ENCODE measurements at regions not wholly inside any gene's neighbourhood (a gene's known extent, or its start where the extent isn't known, plus 50 kb on each side); places are given as distances from the start of the nearest gene placed in this dataset.
"Not testable (repeated sequence)": the region's sequence is repeated elsewhere in the genome, so short reads cannot be mapped to it uniquely, and the experiment has no call there.

GRCh38 chr21:28639737-28640136, 352.9 kb downstream of the LTN1 start:
- DNase-seq, result no peak

GRCh38 chr21:28636752-28637691, 355.7 kb downstream of the LTN1 start:
- no peak for DNase-seq

GRCh38 chr21:28635541-28635940, 357.1 kb downstream of the LTN1 start:
- no peak for DNase-seq

- no peak for DNase-seq
Measured at GRCh38 chr21:28633839-28634555, 358.7 kb downstream of the LTN1 start.

DNA sequence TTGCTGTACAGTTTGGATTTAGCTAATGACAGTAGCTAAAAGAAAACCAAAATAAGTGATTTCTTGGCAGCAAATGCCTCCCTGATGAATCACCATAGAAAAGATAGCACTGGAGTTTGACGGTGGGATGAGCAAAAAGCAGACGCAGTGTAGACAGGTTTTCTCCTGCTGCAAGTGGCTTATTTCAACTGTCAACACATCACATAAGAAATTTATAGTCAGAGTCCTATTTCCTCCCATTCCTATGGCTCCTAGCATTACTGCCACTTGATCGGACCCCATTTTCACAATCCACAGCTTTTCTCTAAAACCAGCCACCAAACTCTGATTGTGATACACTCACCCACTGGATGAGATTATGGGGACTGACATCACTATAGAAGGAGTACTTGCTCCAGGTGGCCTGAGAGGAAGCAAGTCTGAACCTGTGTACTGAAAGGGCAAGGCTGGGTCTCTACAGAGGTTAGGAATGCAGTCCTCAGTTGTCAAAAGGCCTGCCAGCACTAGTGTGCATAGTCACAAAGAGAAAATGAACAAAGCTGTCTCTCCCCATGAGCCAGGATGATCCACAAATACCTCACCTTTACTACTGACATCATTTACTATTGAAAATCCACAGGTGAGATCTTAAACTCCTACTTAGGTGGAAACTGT, 359.8 kb downstream of the LTN1 start:
- no peak for DNase-seq

- DNase-seq, result peak; percentile 6
Measured at GRCh38 chr21:28627691-28628090, 365.0 kb downstream of the LTN1 start.

- no peak for DNase-seq
Measured at GRCh38 chr21:28627261-28627660, 365.4 kb downstream of the LTN1 start.

DNA sequence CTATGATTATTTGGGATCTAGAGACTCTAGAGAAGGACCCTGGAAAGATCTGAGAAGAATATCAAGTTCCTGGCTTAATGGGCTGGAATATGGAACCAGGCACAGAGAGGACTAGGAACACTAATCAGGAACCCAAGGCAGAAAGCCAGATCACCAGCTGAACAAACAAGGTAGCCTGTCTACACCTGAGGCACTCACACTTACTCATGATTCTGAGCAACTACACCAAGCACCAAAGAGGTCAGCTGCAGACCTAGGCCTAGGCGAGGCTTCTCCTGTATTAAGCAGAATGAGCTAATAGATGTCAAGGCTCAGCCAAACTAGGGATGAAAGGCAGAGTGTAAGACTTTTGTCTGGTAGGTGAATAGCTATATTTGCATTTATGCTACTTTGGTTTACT, 368.1 kb downstream of the LTN1 start:
- no peak for DNase-seq

DNA sequence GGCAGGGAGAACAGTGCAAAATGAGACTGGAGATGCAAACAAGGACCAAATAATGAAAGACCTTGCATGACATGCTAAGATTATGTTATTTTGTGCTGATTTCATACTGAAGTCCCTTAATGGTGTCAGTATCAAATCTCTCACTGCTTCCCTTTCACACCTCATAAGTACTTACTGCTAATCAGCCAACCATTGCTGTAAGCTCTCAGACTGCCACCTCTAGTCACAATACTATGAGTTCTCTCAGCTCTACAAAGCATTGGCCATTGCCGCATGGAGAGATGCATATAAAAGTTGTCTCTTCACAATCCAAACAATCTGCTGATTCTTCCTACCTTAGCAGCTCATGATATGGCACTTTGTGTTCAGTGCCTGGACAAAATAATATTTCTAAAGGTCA, 375.4 kb downstream of the LTN1 start:
- no peak for DNase-seq

- DNase-seq, result no peak
Measured at GRCh38 chr21:28615276-28615675, 377.4 kb downstream of the LTN1 start.

DNA sequence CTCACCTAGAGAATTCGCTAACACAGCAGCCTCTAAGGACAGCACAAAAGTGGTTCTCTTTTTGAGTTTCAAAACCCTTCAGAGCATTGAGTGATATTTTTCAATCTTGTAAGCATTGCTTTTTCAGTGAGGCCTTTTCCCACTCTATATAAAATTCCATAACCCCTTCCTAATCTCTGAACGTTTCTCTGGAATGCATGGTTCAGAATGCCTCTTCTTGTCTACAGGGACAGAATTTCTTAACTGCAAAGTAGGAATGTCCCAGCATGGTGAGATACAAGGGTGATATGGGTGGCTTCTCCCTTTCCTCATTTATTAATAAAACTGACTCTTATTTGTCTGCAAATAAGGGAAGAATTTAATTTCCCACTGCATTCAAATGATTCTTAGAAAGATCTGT, 377.9 kb downstream of the LTN1 start:
- no peak for DNase-seq

DNA sequence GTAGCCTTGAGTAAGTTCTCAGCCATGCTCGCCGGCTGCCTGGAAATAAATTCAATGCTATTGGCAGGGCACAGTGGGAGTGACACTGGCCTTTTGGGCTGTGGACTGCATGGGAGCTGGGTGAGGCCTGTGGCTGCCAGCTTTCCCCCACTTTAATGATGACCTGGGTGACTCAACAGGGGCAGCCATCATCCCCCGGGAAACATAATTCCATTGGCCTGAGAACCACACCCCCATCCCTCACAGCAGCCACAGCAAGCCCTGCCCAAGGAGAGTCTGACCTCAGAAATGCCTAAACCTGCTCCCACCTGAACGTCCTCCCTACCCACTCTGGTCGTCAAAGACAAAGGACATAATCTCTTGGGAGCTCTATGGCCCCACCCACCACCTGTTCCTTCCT, 384.0 kb downstream of the LTN1 start:
- no peak for DNase-seq

- no peak for DNase-seq
Measured at GRCh38 chr21:28607545-28607944, 385.1 kb downstream of the LTN1 start.

GRCh38 chr21:28604946-28605537, 387.6 kb downstream of the LTN1 start:
- peak; percentile 48 for DNase-seq

DNA sequence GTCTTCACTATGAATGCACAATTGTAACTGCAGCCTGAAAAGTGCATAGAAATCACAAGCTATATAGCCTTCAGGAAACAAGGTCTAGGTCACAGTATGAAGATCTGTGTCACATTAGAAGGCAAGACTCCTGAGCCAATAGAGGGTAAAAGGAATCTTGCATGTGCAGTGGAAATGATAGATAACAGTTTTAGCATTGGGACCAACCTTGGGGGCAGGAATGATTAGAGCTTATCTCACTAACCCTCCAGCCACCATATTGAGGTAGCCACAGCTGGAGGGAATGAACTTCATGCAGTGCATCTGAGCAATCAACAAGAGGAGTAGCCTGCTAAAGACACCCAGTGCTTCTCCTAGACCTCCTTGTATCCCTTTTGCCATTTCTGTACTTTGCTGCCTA, 390.1 kb downstream of the LTN1 start:
- DNase-seq, result no peak

DNA sequence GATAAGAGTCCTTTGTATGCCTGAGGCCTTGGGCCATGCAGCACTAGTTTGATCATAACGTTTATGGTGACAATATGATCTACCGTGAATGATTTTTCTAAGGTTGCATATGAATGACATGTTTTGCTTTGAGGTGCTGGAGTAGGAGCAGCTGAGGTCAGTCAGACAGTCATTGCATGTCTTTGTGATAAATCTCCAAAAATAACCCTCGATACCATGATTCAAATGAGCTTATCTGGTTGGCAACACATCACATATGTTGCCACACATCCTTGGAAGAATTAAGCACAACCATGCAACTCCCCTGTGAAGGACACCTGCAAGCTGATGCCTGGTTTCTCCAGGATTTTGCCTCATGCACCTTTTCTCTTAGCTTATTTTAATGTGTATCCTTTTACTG, 394.5 kb downstream of the LTN1 start:
- no peak for DNase-seq

DNA sequence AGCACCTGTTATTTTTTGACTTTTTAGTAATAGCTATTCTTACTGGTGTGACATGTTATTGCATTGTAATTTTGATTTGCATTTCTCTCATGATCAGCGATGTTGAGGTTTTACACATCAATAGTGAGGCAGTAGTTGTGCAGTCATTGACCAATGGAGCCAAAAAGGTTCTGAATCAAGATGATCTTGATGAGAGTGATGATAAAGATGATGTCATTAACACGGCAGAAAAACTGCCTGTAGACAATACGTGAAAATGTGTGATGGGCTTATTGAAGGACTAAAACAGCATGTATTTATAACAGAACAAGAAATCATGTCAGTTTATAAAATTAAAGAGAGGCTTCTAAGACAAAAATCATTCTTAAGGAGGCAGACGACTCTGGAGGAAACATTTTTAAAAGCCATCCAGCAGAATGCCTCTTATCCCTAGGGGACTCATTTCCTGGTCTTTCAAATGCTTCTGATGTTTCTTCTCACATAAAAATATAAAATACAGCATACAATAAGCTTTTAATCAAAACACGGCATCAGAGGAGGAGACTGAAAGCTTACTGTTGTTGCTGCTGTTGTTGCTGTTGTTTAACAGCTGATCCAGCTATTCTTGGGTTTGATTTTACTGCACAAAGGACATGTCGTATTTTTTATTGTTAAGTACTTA, 400.3 kb downstream of the LTN1 start:
- DNase-seq, result no peak

DNA sequence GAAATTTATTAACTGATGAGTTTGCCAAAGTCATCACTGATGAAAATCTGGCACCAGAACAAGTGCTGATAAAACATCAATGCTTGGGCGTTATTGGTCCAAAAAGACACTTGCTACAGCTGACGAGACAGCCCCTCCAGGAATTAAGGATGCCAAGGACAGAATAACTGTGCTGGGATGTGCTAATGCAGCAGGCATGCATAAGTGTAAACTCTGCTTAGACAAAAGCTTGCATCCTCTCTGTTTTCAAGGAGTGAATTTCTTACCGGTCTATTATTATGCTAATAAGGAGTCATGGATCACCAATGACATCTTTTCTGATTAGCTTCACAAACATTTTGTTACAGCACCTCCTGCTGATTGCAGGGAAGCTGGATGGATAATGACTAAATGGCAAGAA, 402.0 kb downstream of the LTN1 start:
- DNase-seq, result no peak

- DNase-seq, result no peak
Measured at GRCh38 chr21:28590026-28590425, 402.7 kb downstream of the LTN1 start.

- no peak for DNase-seq
Measured at GRCh38 chr21:28588997-28589396, 403.7 kb downstream of the LTN1 start.

DNA sequence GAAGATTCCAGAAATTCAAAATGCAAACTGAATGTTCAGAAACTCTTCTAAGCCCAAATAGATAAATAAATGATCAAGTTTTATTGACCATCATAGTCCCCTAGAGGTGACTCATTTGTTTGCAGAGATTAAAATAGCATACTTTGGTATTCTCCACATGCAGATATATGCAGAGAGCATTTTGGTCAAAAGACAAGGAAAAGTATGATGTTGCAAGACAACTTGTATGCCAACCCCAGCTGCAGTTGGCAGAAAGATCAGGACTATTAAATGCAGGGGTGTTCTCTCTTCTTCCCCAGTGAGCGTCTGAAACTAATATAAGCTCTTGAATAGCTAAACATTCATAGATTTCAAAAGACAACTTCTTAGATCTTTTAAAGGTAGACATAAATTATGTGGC, 404.9 kb downstream of the LTN1 start:
- DNase-seq, result no peak

- no peak for DNase-seq
Measured at GRCh38 chr21:28581976-28582375, 410.7 kb downstream of the LTN1 start.

- not testable (repeated sequence) for DNase-seq
Measured at GRCh38 chr21:28581311-28581731, 411.4 kb downstream of the LTN1 start.
